Fibroblast of skin of right quadriceps (primary cell): ENCODE measurements at regions not wholly inside any gene's neighbourhood (a gene's known extent, or its start where the extent isn't known, plus 50 kb on each side); places are given as distances from the start of the nearest gene placed in this dataset.

Source experiments
- DNase-seq: peaks from one replicate; pipeline ENCODE4 v3.0.0-alpha.2; 2013

DNA sequence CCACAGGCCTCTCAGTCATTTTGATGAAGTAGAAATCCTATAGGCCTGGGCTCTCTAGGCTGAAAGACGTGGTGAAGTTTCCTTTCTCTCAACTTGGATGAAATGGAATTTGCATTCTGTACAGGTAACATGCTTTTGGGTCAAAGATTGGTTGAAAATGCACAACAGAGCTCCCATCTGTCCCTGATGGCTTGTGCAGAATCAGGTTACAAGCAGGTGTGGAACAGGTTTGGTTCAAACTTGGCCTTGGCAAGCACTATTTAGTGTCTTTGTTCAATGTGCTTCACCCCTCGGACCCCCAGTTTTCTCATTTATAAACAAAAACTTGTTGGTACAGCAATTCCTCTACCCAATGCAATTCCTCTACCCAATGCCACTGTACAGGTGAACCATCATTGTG lies 1493.0 kb downstream of the AACS start:
- DNase-seq, result no peak

DNA sequence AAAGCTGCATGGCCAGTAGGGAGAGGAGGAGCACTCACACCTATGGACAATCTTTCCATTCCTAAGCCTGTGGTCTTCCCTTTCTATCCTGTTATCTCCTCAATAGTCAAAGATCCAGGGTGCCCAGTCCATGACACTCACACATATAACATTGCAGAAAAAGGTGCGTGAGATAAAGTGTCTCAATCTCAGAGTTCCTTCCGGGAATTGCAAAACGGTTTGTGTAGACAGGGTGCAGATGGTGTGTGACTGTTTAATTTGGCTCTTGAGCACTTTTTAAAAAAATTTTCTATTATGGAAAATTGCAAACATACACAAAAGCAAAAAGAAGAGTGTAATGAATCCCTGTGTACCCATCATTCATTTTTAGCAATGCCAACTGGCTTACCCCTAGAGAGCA lies 1493.6 kb downstream of the AACS start:
- DNase-seq, result no peak

DNA sequence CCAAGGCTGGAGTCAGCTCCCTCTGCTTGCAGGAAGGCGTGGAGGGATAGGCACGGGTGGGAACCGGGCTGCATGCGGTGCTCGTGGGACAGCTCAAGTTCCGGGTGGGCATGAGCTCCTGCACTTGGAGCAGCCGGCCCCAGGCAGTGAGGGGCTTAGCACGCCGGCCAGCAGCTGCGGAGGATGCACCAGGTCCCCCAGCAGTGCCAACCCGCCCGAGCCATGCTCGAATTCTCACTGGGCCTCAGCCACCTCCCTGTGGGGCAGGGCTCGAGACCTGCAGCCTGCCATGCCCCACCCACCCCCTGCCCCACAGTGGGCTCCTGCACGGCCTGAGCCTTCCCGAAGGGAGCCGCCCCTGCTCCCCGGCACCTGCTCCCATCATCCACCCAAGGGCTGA lies 1501.8 kb downstream of the AACS start:
- no peak for DNase-seq

DNA sequence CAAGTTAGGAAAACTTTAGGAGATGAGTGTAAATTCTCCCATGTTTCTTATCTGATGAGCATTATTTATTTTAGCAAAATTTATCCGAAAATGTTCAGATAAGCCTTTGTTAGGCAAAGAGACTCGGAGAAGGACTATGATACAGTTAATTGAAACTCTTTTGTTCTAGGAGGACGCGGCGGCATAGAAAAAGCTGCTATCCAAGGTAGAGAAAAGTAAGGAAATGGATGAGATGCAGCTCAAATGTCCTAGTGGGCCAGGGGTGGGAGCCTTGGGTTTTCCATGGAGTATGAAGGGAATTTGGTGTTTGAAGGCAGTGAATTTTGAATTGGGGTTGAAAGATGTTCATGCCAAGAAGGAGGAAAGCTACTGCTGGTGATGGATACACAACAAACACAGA lies 1504.5 kb downstream of the AACS start:
- DNase-seq, result no peak

DNA sequence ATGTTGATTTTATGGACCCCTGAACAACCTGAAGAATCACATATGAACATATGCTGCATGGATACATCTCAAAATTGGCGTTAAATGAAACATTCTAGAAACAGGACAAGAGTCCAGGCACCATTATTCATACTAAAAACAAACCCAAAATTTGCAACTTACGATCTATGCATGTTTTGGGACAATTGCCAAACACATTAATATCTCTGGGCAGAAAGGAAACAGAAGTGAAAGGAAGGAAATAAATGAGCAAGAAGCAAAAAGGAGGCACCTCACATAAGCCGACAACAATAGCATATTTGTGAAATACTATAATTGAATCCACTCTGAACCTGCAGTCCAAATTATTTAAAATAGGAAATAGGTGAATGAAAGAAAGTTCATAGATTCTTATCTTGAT lies 1505.3 kb downstream of the AACS start:
- no peak for DNase-seq

DNA sequence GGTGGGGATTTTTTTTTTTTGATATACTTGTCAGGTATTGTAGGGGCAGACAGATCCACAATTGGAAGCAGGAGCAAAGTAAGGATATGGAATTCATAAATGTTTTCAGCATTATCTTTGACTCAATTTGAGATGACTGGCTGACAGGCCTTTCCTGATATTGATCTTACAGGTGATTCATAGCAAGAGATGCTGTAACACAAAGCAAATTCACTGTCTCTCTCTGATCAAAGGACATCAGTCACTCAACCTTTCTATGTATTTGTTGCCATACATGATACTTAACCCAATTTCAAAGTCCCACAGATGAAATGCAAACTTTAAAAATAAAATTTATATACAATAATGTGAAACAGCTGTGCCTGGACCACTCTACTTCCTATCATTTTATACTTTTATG lies 1506.9 kb downstream of the AACS start:
- DNase-seq, result no peak

DNA sequence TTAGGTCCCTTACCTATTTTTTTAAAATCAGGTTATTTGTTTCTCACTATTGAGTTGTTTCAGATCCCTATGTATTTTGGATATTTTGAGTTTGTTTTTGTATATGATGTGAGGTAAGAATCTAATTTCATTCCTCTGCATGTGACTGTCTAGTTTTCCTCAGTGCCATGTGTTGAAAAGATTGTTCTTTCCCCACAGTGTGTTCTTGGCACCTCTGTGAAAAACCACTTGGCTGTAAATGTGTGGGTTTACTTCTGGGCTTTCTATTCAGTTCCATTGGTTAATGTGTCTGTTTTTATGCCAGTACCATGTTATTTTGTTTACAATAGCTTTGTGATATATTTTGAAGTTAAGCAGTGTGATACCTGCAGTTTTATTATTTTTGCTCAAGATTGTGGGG lies 1516.4 kb downstream of the AACS start:
- DNase-seq, result no peak

DNA sequence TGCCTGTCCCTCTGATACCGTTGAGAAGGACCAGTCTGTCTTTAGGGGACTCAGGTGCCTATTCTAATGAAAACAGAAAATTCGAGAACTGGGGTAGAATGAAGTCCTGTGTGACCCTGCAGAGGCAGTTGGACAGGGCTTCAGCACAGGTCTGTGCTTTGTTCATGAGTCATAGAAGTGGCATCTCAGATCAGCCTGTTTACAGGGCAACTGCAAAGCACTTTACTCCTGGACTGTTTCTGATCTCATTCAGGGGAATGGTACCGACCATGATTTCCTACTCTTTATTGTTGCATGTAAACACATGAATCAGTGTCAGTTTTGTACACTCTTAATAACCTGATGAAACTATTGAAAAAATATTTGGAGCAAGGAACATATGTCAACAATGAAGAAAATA lies 1517.0 kb downstream of the AACS start:
- DNase-seq, result no peak

DNA sequence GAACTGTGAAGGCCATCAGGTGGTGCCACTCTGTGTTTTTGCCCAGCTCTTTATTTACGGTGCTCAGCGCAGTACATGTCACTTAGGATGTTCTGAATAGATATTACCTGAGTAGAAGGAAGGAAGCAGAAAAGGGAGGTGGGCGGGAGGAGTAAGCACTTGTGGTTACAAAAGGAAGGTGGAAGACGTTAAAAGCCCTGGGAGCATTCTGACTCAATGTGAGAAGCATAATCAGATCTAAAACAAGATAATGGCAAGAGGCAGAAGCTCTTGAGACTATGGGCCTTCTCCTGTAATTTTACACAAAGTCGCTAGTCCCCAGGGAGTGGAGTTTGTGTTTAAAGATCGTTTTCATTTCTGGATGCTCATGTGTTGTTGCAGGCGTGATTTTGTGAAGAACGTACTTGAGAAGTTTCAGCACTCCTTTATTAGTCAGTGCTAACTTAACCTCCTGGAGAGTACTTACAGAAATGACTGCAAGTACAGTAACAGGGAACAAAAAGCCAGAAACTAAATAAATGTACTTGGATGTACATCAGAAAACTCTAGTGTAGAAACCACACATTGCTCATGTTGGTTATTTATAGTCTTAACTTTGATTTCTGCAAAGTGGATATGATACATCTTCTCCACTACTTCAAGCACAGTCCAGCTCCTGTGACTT lies 1523.5 kb downstream of the AACS start:
- no peak for DNase-seq

DNA sequence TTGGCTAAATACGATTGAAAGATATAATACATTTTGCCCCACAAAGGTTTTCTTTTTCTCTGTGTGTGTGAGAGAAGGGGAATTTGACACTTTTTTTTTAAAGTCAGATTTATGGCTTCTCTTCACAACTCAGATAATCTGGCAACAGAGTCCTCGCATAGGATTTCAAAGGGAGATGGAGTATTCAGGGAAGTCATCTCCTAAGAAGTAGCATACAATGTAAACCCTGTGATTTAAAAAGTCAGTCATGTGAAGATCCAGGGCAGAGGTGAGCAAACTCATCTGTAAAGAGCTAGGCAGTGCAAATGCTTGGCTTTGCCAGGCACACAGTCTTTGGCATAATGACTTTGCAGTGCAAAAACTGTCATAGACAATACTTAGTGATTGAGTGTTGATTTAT lies 1526.3 kb downstream of the AACS start:
- DNase-seq, result no peak

DNA sequence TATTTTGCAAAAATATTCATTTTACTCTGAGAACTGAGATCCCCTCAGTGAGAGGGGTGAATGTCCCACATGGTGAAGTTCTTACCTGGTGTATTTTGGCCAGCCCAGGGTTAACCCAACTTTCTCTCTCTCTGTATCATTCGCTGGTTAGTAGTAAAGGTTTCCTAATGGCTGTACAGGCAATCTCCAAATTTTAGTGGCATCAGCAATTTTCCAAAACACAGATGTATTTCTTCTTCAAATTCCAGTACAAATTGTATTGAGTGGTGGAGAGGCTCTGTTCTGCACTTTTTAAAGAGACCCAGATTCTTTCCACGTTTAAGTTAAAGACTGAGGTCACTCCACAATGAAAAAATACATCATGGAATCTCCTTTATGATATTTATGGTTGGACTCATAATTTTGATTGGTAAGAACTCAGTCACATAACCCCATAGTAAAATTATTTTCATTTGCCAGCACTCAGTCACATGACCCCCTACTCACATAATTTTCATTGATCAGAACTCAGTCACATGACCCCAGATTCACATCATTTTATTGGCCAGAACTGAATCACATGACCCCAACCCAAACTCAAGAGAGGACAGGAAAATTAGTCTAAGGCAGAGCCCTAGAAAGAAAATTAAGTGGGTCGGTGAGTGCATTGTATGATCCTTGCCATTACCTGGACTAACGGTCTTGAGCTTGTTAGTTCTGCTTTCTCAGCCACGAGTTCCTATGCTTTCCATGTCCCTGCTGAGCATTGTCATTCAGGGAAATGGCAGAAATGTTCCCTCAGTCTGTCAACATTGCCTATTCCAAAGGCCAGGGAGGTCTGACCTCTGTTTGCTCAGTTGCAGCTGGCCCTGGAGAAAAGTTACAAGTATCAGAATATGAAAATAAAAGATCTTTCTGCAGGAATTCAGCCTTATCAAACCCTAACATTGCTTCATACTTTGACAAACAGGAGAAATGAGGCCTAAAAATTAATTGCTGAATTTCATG lies 1536.2 kb downstream of the AACS start:
- DNase-seq, result no peak

DNA sequence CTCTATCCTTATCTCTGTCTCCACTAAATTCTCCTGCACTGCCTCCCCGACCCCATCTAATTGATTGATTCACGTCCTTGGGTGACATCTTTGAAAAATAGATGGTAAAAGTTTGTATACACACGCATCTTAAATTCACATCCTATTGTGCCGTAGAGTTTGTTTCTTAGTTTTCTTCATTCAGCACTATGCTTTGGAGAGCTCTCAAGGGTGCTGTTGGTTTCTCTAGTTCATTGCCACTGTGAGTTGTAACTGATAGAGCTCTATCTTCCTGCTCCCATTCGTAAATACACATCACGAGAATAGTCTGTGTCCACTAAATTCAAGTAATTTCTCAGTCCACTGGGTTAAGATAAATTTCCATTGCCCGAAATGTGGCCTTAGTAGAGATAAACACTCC lies 1537.4 kb downstream of the AACS start:
- DNase-seq, result no peak

DNA sequence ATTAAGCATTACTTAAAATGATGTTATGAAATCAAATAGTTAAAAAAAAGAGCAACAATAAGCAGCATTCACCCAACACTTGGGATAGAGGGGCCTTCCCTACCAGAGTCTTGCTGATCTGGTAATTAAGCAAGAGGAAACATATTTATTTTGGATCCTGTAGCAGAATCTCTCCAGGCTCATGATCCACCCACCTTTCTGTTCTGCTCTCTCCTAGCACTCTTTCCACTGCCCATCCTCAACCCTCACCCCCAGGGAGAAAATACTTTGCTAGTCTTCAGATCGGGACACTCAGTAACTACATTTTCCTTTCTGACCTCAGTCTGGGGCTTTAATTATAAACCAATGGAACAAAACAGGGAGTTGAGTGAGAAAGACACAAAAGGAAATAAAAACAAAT lies 1541.9 kb downstream of the AACS start:
- DNase-seq, result no peak

DNA sequence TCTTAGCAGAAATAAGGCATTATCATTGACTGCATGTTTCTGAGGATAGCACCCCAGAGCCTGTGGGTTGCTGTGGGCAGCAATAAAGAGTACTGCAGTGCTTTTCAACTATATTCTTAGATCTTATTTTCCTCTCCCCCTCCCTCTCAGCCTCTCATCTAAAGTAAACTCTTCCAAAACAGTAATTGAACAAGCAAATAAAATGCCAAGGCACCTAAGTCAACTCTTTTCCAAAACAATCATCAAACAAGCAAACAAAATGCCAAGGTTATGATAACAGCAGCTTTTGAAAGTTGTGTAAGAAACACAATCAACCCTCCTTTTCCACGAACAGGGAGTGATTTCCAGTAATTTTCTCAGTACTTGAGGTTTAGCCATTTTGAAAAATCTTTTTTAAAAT lies 1542.6 kb downstream of the AACS start:
- no peak for DNase-seq

DNA sequence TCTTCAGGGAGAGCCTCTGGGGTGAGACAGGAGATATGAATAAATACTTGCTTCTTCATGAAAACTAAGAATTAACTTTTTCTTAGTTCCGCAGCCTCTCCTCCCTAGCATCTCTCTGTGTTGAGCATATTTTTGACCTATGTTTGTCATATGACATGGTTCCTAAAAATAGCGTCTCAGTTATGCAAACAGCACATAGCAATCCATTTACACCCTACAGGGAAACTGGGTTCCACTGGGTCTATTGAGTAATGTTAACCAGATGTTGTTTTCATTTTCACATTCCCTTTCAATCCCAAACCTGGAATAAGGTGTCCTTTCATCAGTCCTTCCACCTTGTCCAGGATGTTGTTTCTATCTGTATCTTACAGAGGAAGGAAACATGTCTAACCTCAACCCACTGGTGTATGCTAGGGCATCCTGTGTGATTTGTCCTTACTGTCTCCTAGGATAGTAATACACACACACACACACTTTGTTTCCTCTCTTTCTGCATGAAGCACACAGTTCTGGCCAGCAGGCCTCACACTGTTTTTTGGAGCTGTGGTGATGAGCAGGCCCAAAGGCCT lies 1543.5 kb downstream of the AACS start:
- no peak for DNase-seq

DNA sequence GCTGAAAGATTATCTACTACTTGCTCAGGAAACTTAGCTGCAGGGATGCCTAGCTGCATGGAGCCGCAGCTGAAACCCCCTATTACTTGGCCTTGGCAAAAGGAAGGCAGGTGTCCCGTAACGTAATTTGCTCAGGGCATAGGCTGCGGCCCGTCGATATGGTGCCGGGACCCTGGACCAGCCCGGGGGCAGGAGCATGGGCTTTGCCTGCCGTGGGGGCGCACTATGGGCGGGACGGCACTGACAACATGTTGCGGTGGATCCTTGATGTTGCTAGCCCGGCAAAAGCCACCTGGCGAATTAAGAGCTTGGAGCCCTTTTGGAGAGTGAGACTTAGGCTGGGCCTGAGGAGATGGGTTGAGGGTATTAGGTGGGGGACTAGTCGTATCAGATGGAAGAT lies 1551.2 kb downstream of the AACS start:
- DNase-seq, result no peak

DNA sequence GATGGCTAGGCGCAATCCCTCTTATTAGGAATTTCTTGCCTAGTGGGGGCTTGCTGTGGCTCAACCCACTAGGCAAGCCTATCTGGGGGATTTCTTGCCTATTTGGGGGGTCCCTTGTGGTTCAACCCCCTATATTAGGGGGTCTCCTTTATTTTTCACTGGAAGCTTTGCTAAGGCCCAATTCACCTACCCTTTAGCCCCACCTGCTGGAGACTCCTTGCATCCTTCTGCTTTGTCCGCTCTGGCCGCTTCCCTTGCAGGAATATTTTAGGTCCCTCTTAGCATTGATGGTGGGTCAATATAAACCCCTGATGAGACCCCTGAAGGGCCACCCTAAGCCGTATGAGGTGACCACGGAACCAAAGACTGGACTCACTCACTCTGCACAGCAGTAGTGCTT lies 1552.1 kb downstream of the AACS start:
- no peak for DNase-seq

DNA sequence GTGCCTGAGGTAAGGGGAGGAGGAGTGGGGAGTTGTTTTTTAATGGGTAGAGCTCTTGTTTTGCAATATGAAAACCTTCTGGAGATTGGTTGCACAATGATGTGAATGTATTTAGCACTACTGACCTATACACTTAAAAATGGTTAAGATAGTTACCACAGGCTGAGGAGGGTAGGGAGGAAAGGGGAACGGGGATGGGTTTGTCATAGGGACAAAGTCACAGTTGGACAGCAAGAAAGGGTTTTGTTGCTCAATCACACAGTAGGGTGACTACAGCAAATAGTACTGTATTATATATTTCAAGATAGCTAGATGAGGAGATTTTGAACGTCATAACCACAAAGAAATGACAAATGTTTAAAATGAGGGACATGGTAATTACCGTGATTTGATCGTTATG lies 1562.4 kb downstream of the AACS start:
- DNase-seq, result no peak

DNA sequence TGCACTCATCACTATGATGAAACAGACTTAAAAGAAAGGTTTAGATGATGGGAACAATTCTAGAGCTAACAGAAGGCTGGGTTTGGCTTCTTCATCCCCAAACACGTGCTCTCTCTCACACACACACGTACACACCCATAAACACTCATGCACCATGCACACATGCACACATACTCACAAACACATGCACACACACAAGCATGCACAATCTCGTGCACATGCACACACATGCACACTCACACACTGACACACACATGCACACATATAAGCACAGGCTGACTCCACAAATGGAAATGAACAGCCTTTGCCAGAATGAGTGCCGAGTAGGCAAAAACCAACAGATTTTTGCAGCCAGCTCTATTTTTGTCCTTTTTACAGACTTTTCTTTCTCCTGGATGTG lies 1571.6 kb downstream of the AACS start:
- no peak for DNase-seq

DNA sequence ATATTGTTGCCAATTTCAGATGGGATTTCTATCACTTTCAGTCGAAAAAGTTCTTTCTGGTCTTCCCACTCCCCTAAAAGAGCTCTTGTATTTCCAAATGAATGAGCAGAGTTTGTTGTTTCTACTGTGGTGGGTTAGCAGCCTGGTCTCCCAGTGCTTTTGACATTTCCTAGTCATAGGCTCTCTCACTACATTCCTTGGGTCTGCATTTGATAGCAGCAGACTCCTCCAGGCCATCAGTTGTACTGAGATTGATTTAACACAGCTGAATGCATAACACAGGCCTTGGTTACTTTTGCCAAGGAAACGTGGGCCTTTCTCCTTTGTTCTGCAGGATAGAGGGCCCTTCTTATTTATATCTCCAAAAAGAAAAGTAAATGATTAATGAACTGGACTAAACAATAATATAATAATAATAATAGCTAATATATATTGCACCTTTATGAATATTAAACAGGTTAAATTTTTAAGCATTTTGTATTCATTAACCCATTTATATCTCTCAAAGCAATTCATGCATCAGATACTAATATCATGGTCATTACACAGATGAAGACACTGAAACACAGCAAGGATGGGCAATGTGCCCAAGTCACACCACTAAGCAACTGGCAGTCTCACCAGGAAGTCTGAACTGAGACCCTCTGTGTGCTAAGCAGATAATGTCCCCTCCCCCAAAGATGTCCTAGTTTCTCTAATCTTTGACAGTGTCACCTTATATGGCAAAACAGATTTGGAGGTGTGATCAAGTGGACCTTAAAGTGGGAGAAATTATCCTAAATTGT lies 1579.2 kb downstream of the AACS start:
- no peak for DNase-seq

DNA sequence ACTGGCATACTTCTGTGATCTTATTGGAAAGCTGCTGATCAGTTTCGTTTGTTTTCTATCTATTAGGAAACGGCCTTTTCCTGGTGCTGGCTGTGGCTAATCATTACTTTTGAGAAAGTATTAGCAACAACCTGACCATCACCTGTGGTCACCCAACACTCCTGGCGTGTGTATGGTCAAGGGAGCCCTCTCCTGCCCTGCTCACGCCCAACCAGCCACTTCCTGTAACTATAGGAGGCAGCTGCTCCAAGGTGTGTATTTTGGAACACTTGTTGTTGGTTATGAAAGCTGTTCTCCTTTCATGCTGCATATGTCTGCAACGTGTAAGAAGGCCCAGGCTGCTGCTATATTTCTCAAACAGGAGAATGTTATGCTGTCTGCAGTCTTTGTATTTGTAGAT lies 1582.8 kb downstream of the AACS start:
- DNase-seq, result no peak

DNA sequence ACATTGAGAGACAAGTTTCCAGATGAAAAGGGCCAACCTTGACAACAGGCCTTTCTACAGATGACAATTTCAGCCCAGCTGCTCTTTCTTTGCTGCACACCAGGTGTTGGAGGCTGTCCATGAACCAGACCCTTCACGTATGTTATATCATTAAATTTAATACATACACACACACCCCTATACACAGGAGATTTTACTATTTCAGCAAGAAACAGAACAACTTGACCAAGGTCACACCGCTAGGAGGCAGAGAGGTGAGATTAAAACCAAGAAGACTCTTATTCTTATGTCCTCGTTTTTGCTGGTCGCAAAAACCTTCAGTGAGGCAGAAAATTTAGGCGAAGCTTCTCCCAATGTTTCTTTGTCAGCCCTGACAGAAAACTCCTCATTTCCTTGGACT lies 1585.9 kb downstream of the AACS start:
- no peak for DNase-seq
